Activated CD4-positive, alpha-beta T cell treated with anti-CD3 and anti-CD28 coated beads, Interleukin-2, amount 10 ng/mL, durations not matched to agents 24 days and 14 days (primary cell): ENCODE measurements at regions not wholly inside any gene's neighbourhood (a gene's known extent, or its start where the extent isn't known, plus 50 kb on each side); places are given as distances from the start of the nearest gene placed in this dataset.
"Not testable (repeated sequence)": the region's sequence is repeated elsewhere in the genome, so short reads cannot be mapped to it uniquely, and the experiment has no call there.

ENCODE experiments used
- DNase-seq: peaks from one replicate; pipeline ENCODE4 v3.0.0; 2022
- H3K27ac Mint-ChIP-seq: one replicate; pipeline ENCODE4 v1.8.0; 2022; ENCODE audit warnings: mild to moderate bottlenecking, mixed read lengths
- H3K27me3 Mint-ChIP-seq: one replicate; pipeline ENCODE4 v1.8.0; 2022; ENCODE audit warnings: mixed read lengths
- H3K36me3 Mint-ChIP-seq: one replicate; pipeline ENCODE4 v1.8.0; 2022; ENCODE audit warnings: low read depth, mild to moderate bottlenecking, mixed read lengths
- H3K4me1 Mint-ChIP-seq: one replicate; pipeline ENCODE4 v1.8.0; 2021; ENCODE audit warnings: mixed read lengths
- H3K4me3 Mint-ChIP-seq: one replicate; pipeline ENCODE4 v1.8.0; 2022; ENCODE audit warnings: mild to moderate bottlenecking, moderate library complexity, mixed read lengths
- H3K9me3 Mint-ChIP-seq: one replicate; pipeline ENCODE4 v1.8.0; 2021; ENCODE audit warnings: mixed read lengths
- intact Hi-C: fragments of 100-400 bp; cut with micrococcal nuclease; formaldehyde crosslinking; loops from one replicate; pipeline ENCODE4 v1.15.1; 2023

DNA sequence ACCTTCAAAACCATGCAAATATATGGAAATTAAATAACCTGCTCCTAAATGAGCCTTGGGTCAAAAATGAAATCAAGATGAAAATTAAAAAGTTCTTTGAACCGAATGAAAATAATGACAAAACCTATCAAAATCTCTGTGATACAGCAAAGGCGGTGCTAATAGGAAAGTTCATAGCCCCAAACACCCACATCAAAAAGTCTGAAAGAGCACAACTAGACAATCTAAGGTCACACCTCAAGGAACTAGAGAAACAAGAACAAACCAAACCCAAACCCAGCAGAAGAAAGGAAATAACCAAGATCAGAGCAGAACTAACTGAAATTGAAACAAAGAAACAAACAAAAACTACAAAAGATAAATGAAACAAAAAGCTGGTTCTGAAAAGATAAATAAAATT, 477.7 kb upstream of the ARHGEF26 start:
- peaks cover 18% of the 10 kb centered on the region for H3K9me3 Mint-ChIP-seq
- H3K36me3 Mint-ChIP-seq = peaks cover 14% of the 10 kb centered on the region
- peak overlapping the region; percentile 75 for H3K27ac Mint-ChIP-seq
- peaks cover 42% of the 10 kb centered on the region for H3K4me1 Mint-ChIP-seq
- not testable (repeated sequence) for H3K27me3 Mint-ChIP-seq
- intact Hi-C loops = loop anchor here (1.0 to 5.0 kb wide), 2 partner anchors 19 to 481 kb away; partner anchors contain the start of gene RAP2B
- H3K4me3 Mint-ChIP-seq = peak overlapping the region; percentile 69
- DNase-seq = peak; percentile 74

DNA sequence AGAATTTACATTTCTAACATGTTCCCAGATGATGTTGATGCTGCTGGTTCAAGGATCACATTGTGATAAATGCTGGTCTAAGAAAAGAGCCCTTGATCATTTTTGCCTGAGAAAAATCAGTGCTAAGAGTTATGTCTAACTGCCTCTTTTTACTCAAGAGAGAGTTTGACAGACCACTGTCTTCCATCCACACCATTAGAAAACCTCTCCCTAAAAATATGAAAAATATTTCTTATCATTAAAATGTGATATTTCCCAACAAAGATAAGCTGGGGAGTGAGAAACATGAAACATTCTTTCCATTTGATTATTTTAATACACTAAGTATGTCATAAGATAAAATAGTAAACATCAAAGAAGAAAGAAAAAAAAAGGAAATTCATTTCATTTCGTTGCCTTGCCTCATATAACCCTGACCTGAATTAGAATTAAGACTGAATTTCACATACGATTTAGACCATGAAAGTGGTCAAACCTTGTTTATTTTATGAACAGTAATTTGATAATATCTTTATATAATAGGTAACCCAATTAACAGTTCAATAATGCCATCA, 471.8 kb upstream of the ARHGEF26 start:
- Mint-ChIP-seq H3K4me3 (no peak overlapping the region), H3K36me3 (peaks cover 2% of the 10 kb centered on the region), H3K27me3 (peaks cover 10% of the 10 kb centered on the region), H3K4me1 (peaks cover 3% of the 10 kb centered on the region), H3K9me3 (peaks cover 22% of the 10 kb centered on the region), H3K27ac (no peak overlapping the region)
- intact Hi-C loops = no loop called here
- no peak for DNase-seq

DNA sequence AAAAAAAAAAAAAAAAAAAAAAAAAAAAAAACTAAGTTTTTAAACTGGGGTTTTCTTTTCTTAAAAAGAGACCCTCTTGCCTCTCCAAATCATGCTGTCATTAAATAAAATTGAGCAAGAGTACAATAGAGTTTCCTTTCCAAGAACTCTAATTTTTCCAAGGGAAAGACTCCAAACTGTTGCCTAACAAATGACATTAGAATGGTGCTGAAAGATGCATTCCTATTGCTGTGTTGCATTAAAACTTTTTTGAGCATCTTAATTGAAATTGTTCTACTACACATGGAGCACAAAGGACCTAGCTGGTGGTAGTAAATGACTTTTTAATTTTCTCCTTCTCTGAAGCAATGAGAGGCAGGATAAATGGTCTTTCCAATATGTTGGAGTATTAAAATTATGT, 469.1 kb upstream of the ARHGEF26 start:
- intact Hi-C loops = no loop called here
- H3K9me3 Mint-ChIP-seq = peaks cover 30% of the 10 kb centered on the region
- H3K4me1 Mint-ChIP-seq = peaks cover 3% of the 10 kb centered on the region

DNA sequence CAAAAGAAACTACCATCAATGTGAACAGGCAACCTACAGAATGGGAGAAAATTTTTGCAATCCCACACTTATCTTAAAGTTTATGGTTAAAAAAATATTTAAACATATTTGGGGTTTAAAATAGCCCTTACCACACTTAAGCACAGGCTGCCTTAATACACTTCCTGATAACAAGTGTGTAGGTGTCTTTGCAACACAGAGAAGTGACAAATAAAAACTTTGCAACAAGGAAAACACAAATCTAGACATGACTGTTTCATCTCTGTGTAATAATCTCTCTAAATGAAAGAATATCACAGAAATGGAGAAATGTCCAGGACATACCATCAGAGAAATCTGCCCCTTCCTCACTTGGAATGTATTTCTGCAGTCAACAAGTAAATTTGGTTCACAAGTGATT, 464.1 kb upstream of the ARHGEF26 start:
- peaks cover under 1% of the 10 kb centered on the region for H3K27me3 Mint-ChIP-seq
- H3K36me3 Mint-ChIP-seq = peaks cover 4% of the 10 kb centered on the region
- H3K27ac Mint-ChIP-seq = no peak overlapping the region
- H3K9me3 Mint-ChIP-seq = peaks cover 21% of the 10 kb centered on the region
- no peaks in the 10 kb centered on the region for H3K4me1 Mint-ChIP-seq
- no peak for DNase-seq
- intact Hi-C loops = no loop called here
- no peak overlapping the region for H3K4me3 Mint-ChIP-seq

More for the DNA sequence above, 469.1 kb upstream of the ARHGEF26 start:
- H3K36me3 Mint-ChIP-seq = peaks cover 4% of the 10 kb centered on the region
- no peak overlapping the region for H3K4me3 Mint-ChIP-seq
- no peak for DNase-seq
- peaks cover 10% of the 10 kb centered on the region for H3K27me3 Mint-ChIP-seq
- no peak overlapping the region for H3K27ac Mint-ChIP-seq

DNA sequence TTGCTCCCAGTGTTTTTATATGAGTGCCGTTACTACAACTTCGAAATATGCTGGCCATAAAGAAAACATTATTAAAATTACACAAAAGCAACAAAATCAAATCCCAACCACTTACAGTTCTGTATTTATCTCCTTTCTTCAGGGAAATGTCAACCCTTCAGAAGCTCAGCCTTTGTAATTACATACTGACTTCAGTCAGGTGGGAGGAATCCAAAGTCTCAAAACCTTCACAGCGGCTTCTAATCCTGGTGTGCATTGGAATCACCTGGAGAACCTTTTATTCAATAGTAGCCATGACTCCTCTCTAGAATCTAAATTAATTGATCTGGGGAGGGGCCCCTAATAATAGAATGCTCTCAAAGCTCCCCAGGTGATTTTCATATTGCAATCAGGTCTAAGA, 463.7 kb upstream of the ARHGEF26 start:
- H3K36me3 Mint-ChIP-seq = peaks cover 4% of the 10 kb centered on the region
- H3K4me1 Mint-ChIP-seq = no peaks in the 10 kb centered on the region
- DNase-seq = no peak
- intact Hi-C loops = no loop called here
- no peak overlapping the region for H3K27ac Mint-ChIP-seq
- no peaks in the 10 kb centered on the region for H3K27me3 Mint-ChIP-seq
- no peak overlapping the region for H3K4me3 Mint-ChIP-seq
- H3K9me3 Mint-ChIP-seq = peaks cover 21% of the 10 kb centered on the region

DNA sequence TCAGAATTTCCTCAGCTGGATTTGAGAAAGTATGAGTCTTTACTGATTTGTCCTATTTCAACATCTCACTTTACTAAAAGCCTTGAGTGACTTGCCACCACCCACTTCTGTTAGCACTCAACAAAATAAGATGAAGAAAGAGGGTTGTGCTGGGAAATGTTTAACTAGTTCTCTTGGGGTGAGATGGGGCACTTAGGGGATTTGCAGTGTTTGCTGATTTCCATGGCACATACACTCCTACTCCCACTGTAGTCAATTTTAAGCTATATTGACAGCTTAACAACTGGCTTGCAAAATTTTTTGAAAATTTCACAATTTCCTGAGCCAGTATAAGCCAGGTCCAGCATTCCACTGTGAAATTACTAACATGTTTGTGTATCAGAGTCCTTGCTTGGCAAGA, 463.1 kb upstream of the ARHGEF26 start:
- DNase-seq = no peak
- H3K27ac Mint-ChIP-seq = no peak overlapping the region
- peaks cover 2% of the 10 kb centered on the region for H3K4me1 Mint-ChIP-seq
- no peaks in the 10 kb centered on the region for H3K27me3 Mint-ChIP-seq
- no peak overlapping the region for H3K4me3 Mint-ChIP-seq
- H3K9me3 Mint-ChIP-seq = peaks cover 24% of the 10 kb centered on the region
- peaks cover 4% of the 10 kb centered on the region for H3K36me3 Mint-ChIP-seq
- intact Hi-C loops = no loop called here

DNA sequence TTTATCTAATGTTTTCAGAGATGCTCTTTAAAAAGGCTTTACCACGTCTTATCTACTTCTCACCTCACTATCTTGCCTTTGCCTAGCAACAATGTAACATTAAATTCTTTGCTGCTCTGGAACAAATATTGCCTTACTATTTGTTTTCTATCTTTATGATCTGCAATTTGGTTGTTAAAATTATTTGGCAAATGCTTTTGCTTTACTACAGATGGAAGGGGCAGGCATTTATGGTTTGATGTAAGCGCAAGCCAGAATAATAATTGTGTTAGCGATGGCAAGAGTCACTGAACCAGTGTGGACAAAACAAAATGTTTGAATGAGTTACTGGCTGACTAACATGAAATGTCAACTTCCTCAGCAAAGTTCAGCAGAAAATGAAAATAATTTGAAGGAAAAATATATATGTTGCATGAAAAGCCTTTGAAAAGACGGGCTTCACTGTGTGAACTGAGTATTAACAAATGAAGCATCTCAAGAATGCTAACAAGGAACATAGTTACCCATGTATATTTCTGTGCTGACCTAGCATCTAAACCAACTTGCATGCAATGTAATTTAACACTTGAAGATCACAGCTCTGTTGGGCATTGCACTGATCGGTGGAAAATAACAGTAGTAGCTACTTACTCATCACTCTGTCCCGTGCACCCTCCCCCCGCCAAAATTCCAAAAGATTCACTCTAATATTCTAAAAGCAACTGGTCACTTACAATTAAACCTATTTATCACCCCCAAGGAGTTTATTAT, 454.0 kb upstream of the ARHGEF26 start:
- Mint-ChIP-seq H3K27me3 (peaks cover 3% of the 10 kb centered on the region), H3K4me1 (peaks cover 2% of the 10 kb centered on the region), H3K9me3 (peaks cover 15% of the 10 kb centered on the region), H3K27ac (no peak overlapping the region), H3K36me3 (no peaks in the 10 kb centered on the region), H3K4me3 (no peak overlapping the region)
- intact Hi-C loops = no loop called here
- DNase-seq = no peak

DNA sequence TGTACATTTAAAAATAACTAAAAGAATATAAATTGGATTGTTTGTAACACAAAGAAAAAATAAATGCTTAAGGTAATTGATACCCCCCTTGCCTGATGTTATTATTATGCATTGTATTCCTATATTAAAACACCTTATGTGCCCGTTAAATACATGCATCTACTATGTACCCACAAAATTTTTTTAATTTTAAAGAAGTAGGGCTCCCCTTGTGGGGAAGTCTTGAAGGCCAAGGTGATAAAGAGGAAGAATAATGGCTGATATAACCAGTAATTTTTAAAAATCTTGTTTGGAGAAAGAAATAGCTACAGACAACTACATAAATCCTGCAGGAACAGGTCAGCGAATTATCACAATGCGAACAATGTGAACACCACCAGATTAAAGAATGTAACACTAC, 451.7 kb upstream of the ARHGEF26 start:
- Mint-ChIP-seq H3K27me3 (peaks cover 3% of the 10 kb centered on the region), H3K4me1 (peaks cover 9% of the 10 kb centered on the region), H3K9me3 (peaks cover 10% of the 10 kb centered on the region), H3K27ac (no peak overlapping the region), H3K4me3 (no peak overlapping the region), H3K36me3 (no peaks in the 10 kb centered on the region)
- no peak for DNase-seq
- intact Hi-C loops = no loop called here

DNA sequence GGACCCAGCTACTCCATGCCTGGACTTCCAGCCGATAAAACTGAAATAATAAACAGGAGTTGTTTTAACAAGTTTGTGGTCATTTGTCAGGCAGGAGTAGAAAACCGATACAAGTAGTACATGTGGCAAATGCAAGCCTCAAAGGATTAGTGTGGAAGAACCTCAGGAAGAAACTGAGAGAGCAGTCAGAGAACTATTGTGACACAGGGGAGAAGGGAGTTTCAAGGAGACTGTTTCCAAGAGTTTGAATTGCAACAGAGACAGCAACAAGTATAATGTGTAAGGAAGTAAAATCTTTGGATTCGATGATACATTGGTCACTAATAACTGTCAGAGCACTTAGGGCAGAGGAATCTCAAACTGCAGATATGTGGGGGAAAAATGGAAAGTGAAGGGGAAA, 450.6 kb upstream of the ARHGEF26 start:
- no peak overlapping the region for H3K4me3 Mint-ChIP-seq
- no peak for DNase-seq
- peaks cover 10% of the 10 kb centered on the region for H3K4me1 Mint-ChIP-seq
- H3K27ac Mint-ChIP-seq = no peak overlapping the region
- no peaks in the 10 kb centered on the region for H3K36me3 Mint-ChIP-seq
- H3K27me3 Mint-ChIP-seq = peaks cover 3% of the 10 kb centered on the region
- peaks cover 10% of the 10 kb centered on the region for H3K9me3 Mint-ChIP-seq
- intact Hi-C loops = no loop called here

DNA sequence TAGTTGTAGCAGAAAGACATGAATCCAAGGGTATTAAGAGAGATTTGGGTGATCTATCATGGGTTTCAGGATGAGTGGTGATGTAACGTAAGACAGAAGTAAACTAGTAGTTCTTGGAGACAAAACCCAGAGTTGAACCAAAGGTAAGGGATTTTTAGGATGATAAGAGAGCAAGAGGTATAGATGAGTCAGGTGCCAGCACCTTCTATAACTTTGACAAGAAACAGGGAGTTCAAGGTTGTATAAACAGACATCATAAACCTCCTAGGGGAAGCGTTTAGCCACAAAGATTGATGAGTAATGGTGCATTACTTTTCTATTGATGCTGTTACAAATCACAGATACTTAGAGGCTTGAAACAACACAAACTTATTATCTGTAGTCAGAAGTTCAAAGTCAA, 447.3 kb upstream of the ARHGEF26 start:
- Mint-ChIP-seq H3K36me3 (peaks cover 3% of the 10 kb centered on the region), H3K27ac (peak overlapping the region; percentile 2), H3K4me3 (no peak overlapping the region), H3K9me3 (peaks cover 17% of the 10 kb centered on the region), H3K27me3 (peaks cover 3% of the 10 kb centered on the region), H3K4me1 (peaks cover 10% of the 10 kb centered on the region)
- intact Hi-C loops = loop anchor here (1.0 kb wide), 1 partner anchor 48 kb away; no protein-coding TSS in a partner anchor
- DNase-seq = no peak

DNA sequence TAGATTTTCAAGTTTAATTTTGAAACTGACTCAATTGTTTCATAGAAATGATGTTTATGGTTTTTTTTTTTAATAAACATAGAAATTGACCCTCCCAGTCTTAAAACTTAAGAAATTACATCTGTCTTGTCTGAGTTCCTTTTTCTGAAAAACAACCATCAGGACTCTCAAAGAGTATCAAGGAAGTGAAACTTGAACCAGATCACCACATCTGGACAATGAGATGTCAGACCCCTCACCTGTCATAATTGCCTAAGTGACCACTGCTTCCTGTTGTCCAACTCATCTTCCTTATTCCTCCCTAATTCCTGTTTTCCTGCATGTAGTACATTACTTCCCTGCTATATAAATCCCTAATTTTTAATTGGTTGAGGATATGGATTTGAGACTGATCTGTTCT, 441.5 kb upstream of the ARHGEF26 start:
- no peak for DNase-seq
- intact Hi-C loops = no loop called here
- H3K36me3 Mint-ChIP-seq = peaks cover 3% of the 10 kb centered on the region
- H3K4me3 Mint-ChIP-seq = no peak overlapping the region
- no peak overlapping the region for H3K27ac Mint-ChIP-seq
- no peaks in the 10 kb centered on the region for H3K27me3 Mint-ChIP-seq
- peaks cover 6% of the 10 kb centered on the region for H3K9me3 Mint-ChIP-seq
- peaks cover 8% of the 10 kb centered on the region for H3K4me1 Mint-ChIP-seq

DNA sequence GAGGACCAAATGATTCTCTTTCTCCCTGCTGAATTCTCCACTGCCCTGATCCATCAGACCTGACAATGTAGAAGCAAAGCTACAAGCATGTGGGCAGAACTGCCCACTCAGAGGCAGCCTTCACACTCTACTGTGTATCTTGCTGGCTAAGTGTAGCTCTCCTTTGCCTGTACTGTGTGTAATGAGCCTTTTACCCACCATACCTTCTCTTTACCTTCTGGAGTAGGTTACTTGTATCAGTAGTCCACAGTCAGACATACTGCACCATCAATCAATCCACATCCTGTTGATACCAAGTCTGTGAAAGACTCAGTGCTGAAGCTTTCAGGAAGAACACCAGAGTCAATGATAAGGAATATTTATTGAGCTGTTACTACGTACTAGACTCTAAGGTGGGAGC, 440.7 kb upstream of the ARHGEF26 start:
- H3K4me3 Mint-ChIP-seq = no peak overlapping the region

DNA sequence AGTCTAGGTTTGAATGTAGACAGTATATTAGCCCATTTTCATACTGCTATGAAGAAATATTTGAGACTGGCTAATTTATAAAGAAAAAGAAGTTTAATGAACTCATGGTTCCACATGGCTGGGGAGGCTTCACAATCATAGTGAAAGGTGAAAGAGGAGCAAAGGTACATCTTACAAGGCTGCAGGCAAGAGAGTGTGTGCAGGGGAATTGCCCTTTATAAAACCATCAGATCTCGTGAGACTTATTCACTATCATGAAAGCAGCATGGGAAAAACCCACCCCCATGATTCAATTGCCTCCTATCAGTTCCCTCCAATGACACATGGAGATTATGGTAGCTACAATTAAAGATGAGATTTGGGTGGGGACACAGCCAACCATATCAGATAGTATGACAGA, 440.1 kb upstream of the ARHGEF26 start:
- DNase-seq = no peak
- peaks cover 3% of the 10 kb centered on the region for H3K36me3 Mint-ChIP-seq
- intact Hi-C loops = no loop called here
- H3K27ac Mint-ChIP-seq = no peak overlapping the region
- H3K4me3 Mint-ChIP-seq = no peak overlapping the region
- peaks cover 6% of the 10 kb centered on the region for H3K9me3 Mint-ChIP-seq
- peaks cover 8% of the 10 kb centered on the region for H3K4me1 Mint-ChIP-seq
- H3K27me3 Mint-ChIP-seq = no peaks in the 10 kb centered on the region

More for the DNA sequence above, 440.7 kb upstream of the ARHGEF26 start:
- Mint-ChIP-seq H3K27me3 (no peaks in the 10 kb centered on the region), H3K27ac (no peak overlapping the region), H3K36me3 (peaks cover 3% of the 10 kb centered on the region), H3K4me1 (peaks cover 8% of the 10 kb centered on the region), H3K9me3 (peaks cover 6% of the 10 kb centered on the region)
- intact Hi-C loops = no loop called here
- DNase-seq = peak; percentile 57

DNA sequence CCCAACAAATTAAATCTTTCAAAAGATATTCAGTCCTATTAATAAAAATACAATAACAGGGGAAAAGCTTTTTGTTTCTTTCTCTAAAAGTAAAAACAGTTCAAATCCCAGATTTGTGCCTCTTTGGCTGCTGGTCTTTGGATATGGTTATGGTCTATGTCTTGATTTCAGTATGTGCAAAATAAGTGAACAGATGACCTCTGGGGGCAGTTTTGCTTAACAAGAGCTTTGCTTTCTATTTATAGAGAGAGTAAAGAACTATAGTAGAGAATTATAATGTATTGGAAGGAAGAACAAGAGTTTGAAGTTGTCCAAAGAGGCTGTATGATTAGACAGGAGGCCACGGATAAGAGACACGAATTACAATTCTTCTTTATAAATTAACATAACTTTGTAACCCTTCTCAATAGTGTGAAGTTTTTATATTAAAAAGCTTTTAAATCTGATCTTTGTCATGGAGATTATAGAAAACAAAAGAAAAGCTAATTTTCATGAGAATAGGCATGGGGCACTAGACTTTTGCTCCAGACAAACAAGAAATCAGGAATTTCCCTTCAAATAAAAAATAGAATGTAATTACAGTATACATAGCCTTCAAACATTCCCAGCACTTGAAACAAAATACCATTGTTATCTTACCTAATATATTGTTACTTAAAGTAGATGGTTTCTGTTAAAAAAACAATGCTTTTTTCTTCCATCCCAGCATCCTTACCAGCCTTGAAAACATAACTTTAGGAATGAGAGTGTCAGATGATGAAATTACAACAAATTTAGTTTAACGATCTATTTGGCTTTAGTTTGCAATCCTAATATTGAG, 432.7 kb upstream of the ARHGEF26 start:
- no peaks in the 10 kb centered on the region for H3K27me3 Mint-ChIP-seq
- H3K4me3 Mint-ChIP-seq = no peak overlapping the region
- intact Hi-C loops = no loop called here
- no peaks in the 10 kb centered on the region for H3K36me3 Mint-ChIP-seq
- no peaks in the 10 kb centered on the region for H3K9me3 Mint-ChIP-seq
- H3K4me1 Mint-ChIP-seq = peaks cover 6% of the 10 kb centered on the region
- no peak overlapping the region for H3K27ac Mint-ChIP-seq
- DNase-seq = no peak
